ENCODE measurements at regions not wholly inside any gene's neighbourhood (a gene's known extent, or its start where the extent isn't known, plus 50 kb on each side); places are given as distances from the start of the nearest gene placed in this dataset.

- H3K9me3 ChIP-seq, result peaks cover 5% of the 10 kb centered on the region
- H3K36me3 ChIP-seq (ENCODE audit: low read depth), result no peaks in the 10 kb centered on the region
- DNase-seq, result no peak
- no peak overlapping the region for H3K4me3 ChIP-seq
- no peak for TF ChIP-seq CTCF (IDR thresholded peaks at IDR 0.05)
- H3K4me1 ChIP-seq (ENCODE audit: low read depth), result no peaks in the 10 kb centered on the region
- no peak for ATAC-seq
- intact Hi-C loops (cut with DNase I, micrococcal nuclease), result no loop called here
Observed at GRCh38 chr13:51017516-51017915, 93.6 kb downstream of the C13orf42 start.

GRCh38 chr13:51015973-51016372, 95.1 kb downstream of the C13orf42 start:
- TF ChIP-seq CTCF (IDR thresholded peaks at IDR 0.05), result no peak
- no peaks in the 10 kb centered on the region for H3K4me1 ChIP-seq (ENCODE audit: low read depth)
- intact Hi-C loops (cut with DNase I, micrococcal nuclease), result no loop called here
- H3K36me3 ChIP-seq (ENCODE audit: low read depth), result no peaks in the 10 kb centered on the region
- DNase-seq (no peak), ATAC-seq (no peak)
- peaks cover 5% of the 10 kb centered on the region for H3K9me3 ChIP-seq
- H3K4me3 ChIP-seq, result no peak overlapping the region

GRCh38 chr13:51009597-51009996, 100.0 kb downstream of the RNASEH2B start:
- Histone ChIP-seq H3K4me3 (no peak overlapping the region), H3K36me3 (ENCODE audit: low read depth) (no peaks in the 10 kb centered on the region), H3K4me1 (ENCODE audit: low read depth) (no peaks in the 10 kb centered on the region), H3K9me3 (peaks cover 5% of the 10 kb centered on the region)
- TF ChIP-seq CTCF (IDR thresholded peaks at IDR 0.05), result no peak
- ATAC-seq (no peak), DNase-seq (no peak)
- intact Hi-C loops (cut with DNase I, micrococcal nuclease), result no loop called here

GRCh38 chr13:51007216-51007615, 97.6 kb downstream of the RNASEH2B start:
- H3K36me3 ChIP-seq (ENCODE audit: low read depth), result no peaks in the 10 kb centered on the region
- no peaks in the 10 kb centered on the region for H3K4me1 ChIP-seq (ENCODE audit: low read depth)
- DNase-seq (no peak), ATAC-seq (no peak)
- no peak overlapping the region for H3K4me3 ChIP-seq
- no peak for TF ChIP-seq CTCF (IDR thresholded peaks at IDR 0.05)
- no peaks in the 10 kb centered on the region for H3K9me3 ChIP-seq
- intact Hi-C loops (cut with DNase I, micrococcal nuclease), result no loop called here

- TF ChIP-seq CTCF (IDR thresholded peaks at IDR 0.05), result no peak
- ATAC-seq, result peak; percentile 65
- no peaks in the 10 kb centered on the region for H3K4me1 ChIP-seq (ENCODE audit: low read depth)
- no peaks in the 10 kb centered on the region for H3K36me3 ChIP-seq (ENCODE audit: low read depth)
- H3K9me3 ChIP-seq, result no peaks in the 10 kb centered on the region
- peak in 1 of 3 donors; percentile 18 for DNase-seq
- H3K4me3 ChIP-seq, result no peak overlapping the region
- intact Hi-C loops (cut with DNase I, micrococcal nuclease), result no loop called here
Observed at GRCh38 chr13:51006067-51006845, 96.7 kb downstream of the RNASEH2B start.
